DOHH2 (cell line): ENCODE measurements at regions not wholly inside any gene's neighbourhood (a gene's known extent, or its start where the extent isn't known, plus 50 kb on each side); places are given as distances from the start of the nearest gene placed in this dataset.

Experiments
- EZH2phosphoT487 ChIP-seq: fragments of 200-600 bp; sonication (generic); IDR thresholded peaks from 2 replicates; pipeline ENCODE4 v1.6.1; 2017; ENCODE audit warnings: borderline replicate concordance, mild to moderate bottlenecking, antibody characterized with exemption, low read length, moderate library complexity, mixed read lengths
- TF ChIP-seq, protein P1 (sequence below): fragments of 200-600 bp; sonication (generic); IDR thresholded peaks from one replicate; pipeline ENCODE4 v1.5.1; 2014; ENCODE audit warnings: antibody characterized with exemption, mild to moderate bottlenecking, low read depth, low read length; ENCODE audit not compliant: poor library complexity, severe bottlenecking

GRCh38 chr2:144946263-144946662 is 426.3 kb upstream of the ZEB2 start:
- TF ChIP-seq, protein P1, sequence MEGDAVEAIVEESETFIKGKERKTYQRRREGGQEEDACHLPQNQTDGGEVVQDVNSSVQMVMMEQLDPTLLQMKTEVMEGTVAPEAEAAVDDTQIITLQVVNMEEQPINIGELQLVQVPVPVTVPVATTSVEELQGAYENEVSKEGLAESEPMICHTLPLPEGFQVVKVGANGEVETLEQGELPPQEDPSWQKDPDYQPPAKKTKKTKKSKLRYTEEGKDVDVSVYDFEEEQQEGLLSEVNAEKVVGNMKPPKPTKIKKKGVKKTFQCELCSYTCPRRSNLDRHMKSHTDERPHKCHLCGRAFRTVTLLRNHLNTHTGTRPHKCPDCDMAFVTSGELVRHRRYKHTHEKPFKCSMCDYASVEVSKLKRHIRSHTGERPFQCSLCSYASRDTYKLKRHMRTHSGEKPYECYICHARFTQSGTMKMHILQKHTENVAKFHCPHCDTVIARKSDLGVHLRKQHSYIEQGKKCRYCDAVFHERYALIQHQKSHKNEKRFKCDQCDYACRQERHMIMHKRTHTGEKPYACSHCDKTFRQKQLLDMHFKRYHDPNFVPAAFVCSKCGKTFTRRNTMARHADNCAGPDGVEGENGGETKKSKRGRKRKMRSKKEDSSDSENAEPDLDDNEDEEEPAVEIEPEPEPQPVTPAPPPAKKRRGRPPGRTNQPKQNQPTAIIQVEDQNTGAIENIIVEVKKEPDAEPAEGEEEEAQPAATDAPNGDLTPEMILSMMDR = no peak
- no peak for TF ChIP-seq EZH2phosphoT487
